Mucosa of descending colon (tissue), 3 donors: ENCODE measurements at regions not wholly inside any gene's neighbourhood (a gene's known extent, or its start where the extent isn't known, plus 50 kb on each side); places are given as distances from the start of the nearest gene placed in this dataset.
A peak's percentile ranks its signal among the peaks of the same experiment; 100 is the strongest.

ENCODE experiments used
- ATAC-seq: fragments of 200-7000 bp; cut with Tn5 transposase; one replicate; pipeline ENCODE4 v1.9.1; 2020; ENCODE audit warnings: mild to moderate bottlenecking, moderate library complexity
- DNase-seq, 3 donors: peaks; one replicate each; pipeline ENCODE4 v3.0.0-alpha.2; 2020
- H3K36me3 ChIP-seq: fragments of 200-600 bp; one replicate; pipeline ENCODE4 v1.8.0; 2021; ENCODE audit warnings: low read depth, mild to moderate bottlenecking
- H3K4me1 ChIP-seq: fragments of 200-600 bp; one replicate; pipeline ENCODE4 v1.8.0; 2021; ENCODE audit warnings: low read depth, mild to moderate bottlenecking
- H3K4me3 ChIP-seq: fragments of 200-600 bp; one replicate; pipeline ENCODE4 v1.8.0; 2021; ENCODE audit warnings: mild to moderate bottlenecking
- H3K9me3 ChIP-seq: fragments of 200-600 bp; one replicate; pipeline ENCODE4 v1.8.0; 2021; ENCODE audit warnings: mild to moderate bottlenecking
- CTCF ChIP-seq: fragments of 200-600 bp; IDR thresholded peaks from one replicate; pipeline ENCODE4 v1.8.0; 2022; ENCODE audit warnings: antibody characterized with exemption, mild to moderate bottlenecking
- intact Hi-C, 2 donors: fragments of 100-400 bp; cut with DNase I in 1 of 2; cut with micrococcal nuclease in 1 of 2; formaldehyde crosslinking; loops; one replicate each; pipeline versions ENCODE4 v1.11.0 to v1.11.1; 2022; cut with DNase I, micrococcal nuclease
- donor health status: DM: no; HTN: no; CAD: no; lungs with moderate emphysema.
- donor health status: DM: no; HTN: no; CAD: no.
- donor health status: DM: no; HTN: yes; CAD: no.

GRCh38 chr22:48754611-48755058 is 1073.0 kb downstream of the BRD1 start:
- ATAC-seq (no peak), DNase-seq (peak in 1 of 3 donors; percentile 34)
- no peak for TF ChIP-seq CTCF

GRCh38 chr22:48753752-48754517 is 1073.7 kb downstream of the BRD1 start:
- H3K4me3 ChIP-seq: no peak overlapping the region
- no peak for TF ChIP-seq CTCF
- H3K36me3 ChIP-seq: no peaks in the 10 kb centered on the region
- H3K4me1 ChIP-seq: no peaks in the 10 kb centered on the region
- no peaks in the 10 kb centered on the region for H3K9me3 ChIP-seq
- peak in 1 of 3 donors; percentile 6 for DNase-seq
- ATAC-seq: no peak
- intact Hi-C loops: no loop called here

More at GRCh38 chr22:48754611-48755058, 1073.0 kb downstream of the BRD1 start:
- H3K4me1 ChIP-seq: no peaks in the 10 kb centered on the region
- H3K4me3 ChIP-seq: no peak overlapping the region
- intact Hi-C loops: no loop called here
- H3K36me3 ChIP-seq: no peaks in the 10 kb centered on the region
- H3K9me3 ChIP-seq: no peaks in the 10 kb centered on the region

- ATAC-seq (no peak), DNase-seq (peak in 1 of 3 donors; percentile 8)
- Histone ChIP-seq H3K9me3 (no peaks in the 10 kb centered on the region), H3K36me3 (no peaks in the 10 kb centered on the region), H3K4me3 (no peak overlapping the region), H3K4me1 (no peaks in the 10 kb centered on the region)
- intact Hi-C loops: no loop called here
- no peak for TF ChIP-seq CTCF
Measured at GRCh38 chr22:48753381-48753730, 1074.3 kb downstream of the BRD1 start.

- no peak overlapping the region for H3K4me3 ChIP-seq
- ATAC-seq: no peak
- no peaks in the 10 kb centered on the region for H3K9me3 ChIP-seq
- peak in 1 of 3 donors; percentile 10 for DNase-seq
- no peak for TF ChIP-seq CTCF
- no peaks in the 10 kb centered on the region for H3K36me3 ChIP-seq
- H3K4me1 ChIP-seq: no peaks in the 10 kb centered on the region
- intact Hi-C loops: no loop called here
Measured at GRCh38 chr22:48752451-48753380, 1075.0 kb downstream of the BRD1 start.

- Histone ChIP-seq H3K4me3 (no peak overlapping the region), H3K4me1 (no peaks in the 10 kb centered on the region), H3K36me3 (no peaks in the 10 kb centered on the region), H3K9me3 (no peaks in the 10 kb centered on the region)
- intact Hi-C loops: no loop called here
- no peak for TF ChIP-seq CTCF
- peak in 1 of 3 donors; percentile 10 for DNase-seq
- no peak for ATAC-seq
Measured at GRCh38 chr22:48751539-48752437, 1075.9 kb downstream of the BRD1 start.
